ENCODE measurements at regions not wholly inside any gene's neighbourhood (a gene's known extent, or its start where the extent isn't known, plus 50 kb on each side); places are given as distances from the start of the nearest gene placed in this dataset.

GRCh38 chr2:34670482-34670881 is 1071.4 kb upstream of the FAM98A start:
- no peak for DNase-seq (ENCODE audit: low read depth in 2 of 3, low spot score in 2 of 3)

- DNase-seq (ENCODE audit: low read depth in 2 of 3, low spot score in 2 of 3): no peak
These were observed 1067.7 kb upstream of the FAM98A start for GRCh38 chr2:34666821-34667220.

- no peak for DNase-seq (ENCODE audit: low read depth in 2 of 3, low spot score in 2 of 3)
These were observed 1065.2 kb upstream of the FAM98A start for GRCh38 chr2:34664266-34664665.

- DNase-seq (ENCODE audit: low read depth in 2 of 3, low spot score in 2 of 3): no peak
These were observed 1064.2 kb upstream of the FAM98A start for GRCh38 chr2:34663314-34663713.

GRCh38 chr2:34660741-34661140 is 1061.6 kb upstream of the FAM98A start:
- DNase-seq (ENCODE audit: low read depth in 2 of 3, low spot score in 2 of 3): no peak

GRCh38 chr2:34656632-34657031 is 1057.5 kb upstream of the FAM98A start:
- no peak for DNase-seq (ENCODE audit: low read depth in 2 of 3, low spot score in 2 of 3)

GRCh38 chr2:34652636-34653035 is 1053.5 kb upstream of the FAM98A start:
- DNase-seq (ENCODE audit: low read depth in 2 of 3, low spot score in 2 of 3): peak in 1 of 3 donors; percentile 29

- no peak for DNase-seq (ENCODE audit: low read depth in 2 of 3, low spot score in 2 of 3)
These were observed 1047.8 kb upstream of the FAM98A start for GRCh38 chr2:34646901-34647300.

- no peak for DNase-seq (ENCODE audit: low read depth in 2 of 3, low spot score in 2 of 3)
These were observed 1033.2 kb upstream of the FAM98A start for GRCh38 chr2:34632327-34632726.

- DNase-seq (ENCODE audit: low read depth in 2 of 3, low spot score in 2 of 3): no peak
These were observed 1027.9 kb upstream of the FAM98A start for GRCh38 chr2:34627003-34627402.

- no peak for DNase-seq (ENCODE audit: low read depth in 2 of 3, low spot score in 2 of 3)
These were observed 1005.1 kb upstream of the FAM98A start for GRCh38 chr2:34604164-34604563.

- no peak for DNase-seq (ENCODE audit: low read depth in 2 of 3, low spot score in 2 of 3)
These were observed 1003.2 kb upstream of the FAM98A start for GRCh38 chr2:34602262-34602661.

GRCh38 chr2:34601561-34601960 is 1002.5 kb upstream of the FAM98A start:
- DNase-seq (ENCODE audit: low read depth in 2 of 3, low spot score in 2 of 3): no peak

GRCh38 chr2:34578641-34579040 is 979.5 kb upstream of the FAM98A start:
- no peak for DNase-seq (ENCODE audit: low read depth in 2 of 3, low spot score in 2 of 3)

GRCh38 chr2:34570266-34570872 is 971.3 kb upstream of the FAM98A start:
- DNase-seq (ENCODE audit: low read depth in 2 of 3, low spot score in 2 of 3): peak in 2 of 3 donors; percentile 18 to 37

- no peak for DNase-seq (ENCODE audit: low read depth in 2 of 3, low spot score in 2 of 3)
These were observed 968.0 kb upstream of the FAM98A start for GRCh38 chr2:34567128-34567527.

- DNase-seq (ENCODE audit: low read depth in 2 of 3, low spot score in 2 of 3): no peak
These were observed 953.2 kb upstream of the FAM98A start for GRCh38 chr2:34552337-34552736.

- no peak for DNase-seq (ENCODE audit: low read depth in 2 of 3, low spot score in 2 of 3)
These were observed 950.7 kb upstream of the FAM98A start for GRCh38 chr2:34549710-34550345.

- DNase-seq (ENCODE audit: low read depth in 2 of 3, low spot score in 2 of 3): no peak
These were observed 948.8 kb upstream of the FAM98A start for GRCh38 chr2:34547900-34548299.

- DNase-seq (ENCODE audit: low read depth in 2 of 3, low spot score in 2 of 3): no peak
These were observed 948.2 kb upstream of the FAM98A start for GRCh38 chr2:34547340-34547739.

GRCh38 chr2:34545486-34546136 is 946.5 kb upstream of the FAM98A start:
- DNase-seq (ENCODE audit: low read depth in 2 of 3, low spot score in 2 of 3): no peak

- DNase-seq (ENCODE audit: low read depth in 2 of 3, low spot score in 2 of 3): no peak
These were observed 935.7 kb upstream of the FAM98A start for GRCh38 chr2:34534761-34535160.
